D721Med (cell line): ENCODE measurements at regions not wholly inside any gene's neighbourhood (a gene's known extent, or its start where the extent isn't known, plus 50 kb on each side); places are given as distances from the start of the nearest gene placed in this dataset.

Experiments
- DNase-seq: peaks from one replicate; pipeline ENCODE4 v3.0.0; 2011; ENCODE audit warnings: low spot score; ENCODE audit not compliant: insufficient read length
- FAIRE-seq: peaks from 2 replicates; lab custom pipeline; 2011; peaks lifted over from hg19 to GRCh38; lab: Jason Lieb, UNC
- TF ChIP-seq, protein P1 (sequence below): IDR thresholded peaks from 2 replicates; pipeline ENCODE4 v1.5.1; 2012; ENCODE audit warnings: mild to moderate bottlenecking, control low read depth; ENCODE audit not compliant: insufficient read depth; ENCODE audit errors: missing control alignments

DNA sequence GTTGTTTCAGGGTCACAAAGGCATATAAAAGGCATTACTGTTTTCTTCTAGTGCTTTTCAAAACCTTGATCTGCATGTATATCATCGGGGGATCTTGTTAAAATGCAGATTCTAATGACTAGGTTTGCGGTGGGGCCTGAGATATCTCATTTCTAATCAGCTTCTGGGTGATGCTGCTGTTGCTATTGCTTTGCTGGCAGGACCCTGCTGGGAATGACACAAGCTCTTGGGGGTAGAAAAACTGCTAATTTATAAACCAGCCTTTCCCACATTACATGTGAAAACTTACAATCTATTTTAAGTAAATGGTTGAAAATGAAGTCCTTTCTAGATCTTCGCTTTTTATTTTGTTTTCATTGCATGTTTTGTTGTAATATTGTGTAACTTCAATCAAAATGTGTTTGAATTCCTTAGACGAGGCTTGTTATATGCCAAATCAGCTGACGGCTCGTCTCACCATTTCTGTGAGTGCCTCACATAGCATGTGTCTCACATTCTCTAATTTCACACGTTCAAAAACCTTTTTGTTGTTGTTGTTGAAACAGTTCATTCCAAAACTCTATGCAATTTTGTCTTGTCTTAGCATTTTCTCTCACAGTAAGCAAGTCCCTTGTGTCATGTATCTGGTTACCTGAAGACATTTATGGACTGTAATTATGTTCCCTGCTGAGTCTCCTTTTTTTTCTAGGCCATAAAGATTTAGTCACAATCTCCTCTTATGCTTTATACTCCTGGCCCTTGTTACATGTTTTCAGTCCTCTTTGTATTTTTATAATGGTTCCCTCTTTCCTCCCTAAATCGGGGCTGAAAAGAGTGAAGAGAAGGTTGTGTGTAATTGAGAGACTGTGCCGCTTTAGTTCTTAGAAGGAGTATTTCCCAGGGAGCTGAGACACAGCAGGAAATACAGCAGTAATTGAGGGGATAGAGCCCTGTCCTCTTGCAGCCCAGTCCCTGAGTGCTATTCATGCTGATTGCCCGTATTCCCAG lies 521.0 kb upstream of the SEMA6A start:
- TF ChIP-seq, protein P1, sequence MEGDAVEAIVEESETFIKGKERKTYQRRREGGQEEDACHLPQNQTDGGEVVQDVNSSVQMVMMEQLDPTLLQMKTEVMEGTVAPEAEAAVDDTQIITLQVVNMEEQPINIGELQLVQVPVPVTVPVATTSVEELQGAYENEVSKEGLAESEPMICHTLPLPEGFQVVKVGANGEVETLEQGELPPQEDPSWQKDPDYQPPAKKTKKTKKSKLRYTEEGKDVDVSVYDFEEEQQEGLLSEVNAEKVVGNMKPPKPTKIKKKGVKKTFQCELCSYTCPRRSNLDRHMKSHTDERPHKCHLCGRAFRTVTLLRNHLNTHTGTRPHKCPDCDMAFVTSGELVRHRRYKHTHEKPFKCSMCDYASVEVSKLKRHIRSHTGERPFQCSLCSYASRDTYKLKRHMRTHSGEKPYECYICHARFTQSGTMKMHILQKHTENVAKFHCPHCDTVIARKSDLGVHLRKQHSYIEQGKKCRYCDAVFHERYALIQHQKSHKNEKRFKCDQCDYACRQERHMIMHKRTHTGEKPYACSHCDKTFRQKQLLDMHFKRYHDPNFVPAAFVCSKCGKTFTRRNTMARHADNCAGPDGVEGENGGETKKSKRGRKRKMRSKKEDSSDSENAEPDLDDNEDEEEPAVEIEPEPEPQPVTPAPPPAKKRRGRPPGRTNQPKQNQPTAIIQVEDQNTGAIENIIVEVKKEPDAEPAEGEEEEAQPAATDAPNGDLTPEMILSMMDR = no peak
- FAIRE-seq (no peak), DNase-seq (no peak)

- no peak for FAIRE-seq
- no peak for DNase-seq
- TF ChIP-seq, protein P1 = no peak
These were observed 519.6 kb upstream of the SEMA6A start for GRCh38 chr5:117094114-117094815.

DNA sequence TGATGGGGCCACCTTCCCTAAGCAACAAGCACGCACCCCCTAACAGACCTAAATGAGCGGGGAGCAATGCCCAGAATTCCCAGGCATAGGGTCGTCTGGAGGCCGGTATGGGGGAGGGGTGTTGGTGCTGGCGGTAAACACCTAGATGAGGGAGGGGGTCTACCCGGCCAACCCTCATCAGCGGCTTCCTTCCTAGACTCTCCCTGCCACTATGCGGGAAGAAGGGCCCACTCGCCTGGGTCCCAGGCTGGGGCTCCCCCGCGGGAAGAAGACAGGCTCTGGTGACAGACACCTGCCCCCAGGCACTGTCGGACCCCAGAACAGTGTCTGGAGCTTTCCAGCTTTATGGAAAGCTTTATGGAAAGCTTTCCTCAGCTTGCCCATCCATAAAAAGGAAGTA lies 519.0 kb upstream of the SEMA6A start:
- DNase-seq (no peak), FAIRE-seq (no peak)
- TF ChIP-seq, protein P1 = no peak

- TF ChIP-seq, protein P1 = no peak
- FAIRE-seq (no peak), DNase-seq (no peak)
These were observed 514.4 kb upstream of the SEMA6A start for GRCh38 chr5:117089001-117089400.

DNA sequence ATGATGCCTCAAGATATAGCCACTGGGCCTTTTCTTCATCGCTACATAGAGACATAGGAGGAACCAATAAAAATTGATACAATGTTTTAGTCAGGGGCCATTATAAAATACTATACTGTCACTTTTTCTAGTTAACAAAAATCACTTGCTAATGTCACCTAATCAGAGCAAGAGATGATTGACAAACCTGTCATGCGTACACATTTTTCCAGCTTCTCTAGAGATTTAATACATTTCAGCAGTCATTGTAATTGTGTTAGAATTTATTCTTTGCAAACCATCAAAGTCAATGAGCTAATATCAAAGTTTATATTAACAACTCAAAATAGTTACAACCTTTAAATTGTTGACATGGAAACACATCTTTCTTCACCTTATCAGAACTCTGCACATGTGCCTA lies 513.6 kb upstream of the SEMA6A start:
- TF ChIP-seq, protein P1 = no peak
- DNase-seq (no peak), FAIRE-seq (no peak)

- no peak for FAIRE-seq
- DNase-seq = no peak
These were observed 509.4 kb upstream of the SEMA6A start for GRCh38 chr5:117084067-117084466.

More at GRCh38 chr5:117084067-117084466, 509.4 kb upstream of the SEMA6A start:
- TF ChIP-seq, protein P1 = no peak
